Sigmoid colon (tissue), 4 donors: ENCODE measurements at regions not wholly inside any gene's neighbourhood (a gene's known extent, or its start where the extent isn't known, plus 50 kb on each side); places are given as distances from the start of the nearest gene placed in this dataset.

Experiments
- CTCF ChIP-seq, 4 experiments: fragments of 450-650 bp in 3 of 4; fragments of 200-600 bp in 1 of 4; IDR thresholded peaks; one replicate each; pipeline ENCODE4 v1.5.1; 2016 to 2019; ENCODE audit warnings: antibody characterized with exemption in 4 of 4, mild to moderate bottlenecking in 3 of 4, moderate library complexity in 2 of 4
- EP300 ChIP-seq, 4 donors: sonication (generic); formaldehyde crosslinking; IDR thresholded peaks; one replicate each; pipeline ENCODE4 v1.6.1; 2017; ENCODE audit warnings: antibody characterized with exemption in 4 of 4
- POLR2AphosphoS5 ChIP-seq, 4 donors: sonication (generic); formaldehyde crosslinking; IDR thresholded peaks; one replicate each; pipeline ENCODE4 v1.6.1; 2017; ENCODE audit warnings: antibody characterized with exemption in 4 of 4

GRCh38 chr7:125173571-125173970 lies 243.9 kb upstream of the POT1 start:
- TF ChIP-seq CTCF (IDR thresholded peaks at IDR 0.05) (no peak), POLR2AphosphoS5 (IDR thresholded peaks at IDR 0.05) (no peak), EP300 (IDR thresholded peaks at IDR 0.05) (no peak)
